Neural crest cell (in vitro differentiated cells): ENCODE measurements at regions not wholly inside any gene's neighbourhood (a gene's known extent, or its start where the extent isn't known, plus 50 kb on each side); places are given as distances from the start of the nearest gene placed in this dataset.
"Not testable (repeated sequence)": the region's sequence is repeated elsewhere in the genome, so short reads cannot be mapped to it uniquely, and the experiment has no call there.

Experiments used
- DNase-seq: peaks from one replicate; pipeline ENCODE4 v3.0.0; 2021; ENCODE audit warnings: low read depth, mixed read lengths, low spot score
- H3K27ac Mint-ChIP-seq: one replicate; pipeline ENCODE4 v1.8.0; 2021; ENCODE audit warnings: mild to moderate bottlenecking, mixed read lengths; ENCODE audit not compliant: unreplicated experiment
- H3K27me3 Mint-ChIP-seq: 2 replicates; pipeline ENCODE4 v1.8.0; 2021; ENCODE audit warnings: low read depth, mild to moderate bottlenecking, mixed read lengths
- H3K36me3 Mint-ChIP-seq: 2 replicates; pipeline ENCODE4 v1.8.0; 2021; ENCODE audit warnings: low read depth, mild to moderate bottlenecking, mixed read lengths
- H3K4me1 Mint-ChIP-seq: 2 replicates; pipeline ENCODE4 v1.8.0; 2021; ENCODE audit warnings: mixed read lengths
- H3K4me3 Mint-ChIP-seq: one replicate; pipeline ENCODE4 v1.8.0; 2021; ENCODE audit warnings: mild to moderate bottlenecking, mixed read lengths
- H3K9me3 Mint-ChIP-seq: 2 replicates; pipeline ENCODE4 v1.8.0; 2021; ENCODE audit warnings: mixed read lengths
- CTCF ChIP-seq: fragments of 200-600 bp; sonication (generic); conservative IDR thresholded peaks from 2 replicates; pipeline ENCODE4 v1.5.0; 2021; ENCODE audit warnings: antibody characterized with exemption, mild to moderate bottlenecking

- Mint-ChIP-seq H3K4me1 (no peaks in the 10 kb centered on the region), H3K36me3 (no peaks in the 10 kb centered on the region), H3K27ac (no peak overlapping the region), H3K9me3 (no peaks in the 10 kb centered on the region), H3K27me3 (peaks cover 3% of the 10 kb centered on the region), H3K4me3 (no peak overlapping the region)
- TF ChIP-seq CTCF = no peak
- no peak for DNase-seq
Measured at GRCh38 chr9:100803956-100804355, 224.6 kb upstream of the PLPPR1 start.

- Mint-ChIP-seq H3K4me3 (no peak overlapping the region), H3K27me3 (no peaks in the 10 kb centered on the region), H3K27ac (no peak overlapping the region), H3K36me3 (peaks cover 8% of the 10 kb centered on the region), H3K9me3 (peaks cover 5% of the 10 kb centered on the region), H3K4me1 (no peaks in the 10 kb centered on the region)
- no peak for DNase-seq
- TF ChIP-seq CTCF = no peak
Measured at GRCh38 chr9:100811643-100812042, 216.9 kb upstream of the PLPPR1 start.

- peaks cover 5% of the 10 kb centered on the region for H3K9me3 Mint-ChIP-seq
- no peaks in the 10 kb centered on the region for H3K27me3 Mint-ChIP-seq
- no peak overlapping the region for H3K27ac Mint-ChIP-seq
- no peak for DNase-seq
- peaks cover 8% of the 10 kb centered on the region for H3K36me3 Mint-ChIP-seq
- TF ChIP-seq CTCF = no peak
- no peaks in the 10 kb centered on the region for H3K4me1 Mint-ChIP-seq
- H3K4me3 Mint-ChIP-seq = no peak overlapping the region
Measured at GRCh38 chr9:100813871-100814270, 214.7 kb upstream of the PLPPR1 start.

- H3K27me3 Mint-ChIP-seq = peaks cover 5% of the 10 kb centered on the region
- TF ChIP-seq CTCF = no peak
- H3K4me1 Mint-ChIP-seq = peaks cover 8% of the 10 kb centered on the region
- no peak for DNase-seq
- no peak overlapping the region for H3K4me3 Mint-ChIP-seq
- peaks cover 3% of the 10 kb centered on the region for H3K36me3 Mint-ChIP-seq
- H3K9me3 Mint-ChIP-seq = peaks cover 3% of the 10 kb centered on the region
- H3K27ac Mint-ChIP-seq = peak overlapping the region; percentile 47
Measured at GRCh38 chr9:100819980-100820379, 208.5 kb upstream of the PLPPR1 start.

- H3K4me1 Mint-ChIP-seq, H3K36me3 Mint-ChIP-seq, H3K27ac Mint-ChIP-seq, H3K9me3 Mint-ChIP-seq, H3K27me3 Mint-ChIP-seq, DNase-seq, H3K4me3 Mint-ChIP-seq: not testable (repeated sequence)
Measured at GRCh38 chr9:100833035-100833434, 195.5 kb upstream of the PLPPR1 start.

GRCh38 chr9:100838857-100839256, 189.7 kb upstream of the PLPPR1 start:
- no peaks in the 10 kb centered on the region for H3K36me3 Mint-ChIP-seq
- no peak overlapping the region for H3K27ac Mint-ChIP-seq
- no peak for TF ChIP-seq CTCF
- no peaks in the 10 kb centered on the region for H3K4me1 Mint-ChIP-seq
- H3K27me3 Mint-ChIP-seq = no peaks in the 10 kb centered on the region
- H3K9me3 Mint-ChIP-seq = no peaks in the 10 kb centered on the region
- H3K4me3 Mint-ChIP-seq = no peak overlapping the region
- no peak for DNase-seq
